ENCODE measurements at regions not wholly inside any gene's neighbourhood (a gene's known extent, or its start where the extent isn't known, plus 50 kb on each side); places are given as distances from the start of the nearest gene placed in this dataset.

DNA sequence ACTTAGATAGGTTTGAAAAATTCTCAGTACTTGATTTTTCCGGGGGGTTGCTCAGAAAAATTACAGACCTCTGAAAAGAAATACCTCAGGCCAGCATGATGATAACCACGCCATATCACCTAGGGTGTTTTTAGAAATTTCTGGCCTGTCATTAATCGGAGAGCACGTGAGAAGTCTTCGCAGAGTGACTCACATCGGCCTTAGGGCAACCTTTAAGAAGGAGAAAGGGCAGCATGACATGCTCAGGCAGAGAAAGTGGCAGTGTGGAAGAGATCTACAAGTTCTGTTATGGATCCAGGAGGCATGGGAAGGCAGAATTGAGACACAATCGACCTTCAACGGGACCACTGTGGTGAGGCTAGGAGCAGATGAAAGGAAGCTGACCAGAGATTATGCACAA lies 506.3 kb downstream of the LMO4 start:
- ChIA-PET CTCF (no interaction called here), POLR2A (no interaction called here)
- Histone ChIP-seq H3K4me3 (ENCODE audit: low read depth in 2 of 2, low read length in 2 of 2) (no peak overlapping the region), H3K9me3 (ENCODE audit: control insufficient read depth, insufficient read depth, low read depth, low read length) (0 out of 2 replicates have a peak, but pooled peaks cover 4% of the 10 kb centered on the region), H3K27ac (ENCODE audit: low read length) (no peak overlapping the region), H3K27me3 (ENCODE audit: control insufficient read depth, insufficient read depth, low read length) (no peaks in the 10 kb centered on the region), H3K36me3 (ENCODE audit: control insufficient read depth, insufficient read depth, low read length) (no peaks in the 10 kb centered on the region), H3K4me1 (ENCODE audit: control insufficient read depth, insufficient read depth, low read length) (no peaks in the 10 kb centered on the region)
- DNase-seq (ENCODE audit: low read depth, low spot score): no peak
- intact Hi-C loops (cut with micrococcal nuclease; ENCODE audit: unreplicated experiment) (no loop called here), in situ Hi-C loops (cut with HindIII; ENCODE audit: low pct_unique_long_range_greater_than_20kb, low sequenced_read_pairs) (no loop called here)
- ATAC-seq: no peak
- BruUV-seq (replicated peaks): no TSS peak
- TF ChIP-seq SIN3A (IDR thresholded peaks at IDR 0.05; ENCODE audit: borderline replicate concordance, insufficient read depth, low read depth, low read length) (no peak), TCF7L2 (IDR thresholded peaks at IDR 0.05; ENCODE audit: low read depth, low read length) (no peak), REST (IDR thresholded peaks at IDR 0.05; ENCODE audit: insufficient read depth in 1 of 2, low read depth in 2 of 2, low read length in 1 of 2) (no peak), CTCF (IDR thresholded peaks at IDR 0.05) (no peak), POLR2AphosphoS5 (IDR thresholded peaks at IDR 0.05; ENCODE audit: low read depth, low read length) (no peak)

- H3K27ac ChIP-seq (ENCODE audit: low read length): no peak overlapping the region
- POLR2A ChIA-PET: no interaction called here
Measured at GRCh38 chr1:87840767-87841166, 512.1 kb downstream of the LMO4 start.

More at GRCh38 chr1:87840767-87841166, 512.1 kb downstream of the LMO4 start:
- Histone ChIP-seq H3K4me3 (ENCODE audit: low read depth in 2 of 2, low read length in 2 of 2) (no peak overlapping the region), H3K4me1 (ENCODE audit: control insufficient read depth, insufficient read depth, low read length) (no peaks in the 10 kb centered on the region), H3K27me3 (ENCODE audit: control insufficient read depth, insufficient read depth, low read length) (no peaks in the 10 kb centered on the region), H3K36me3 (ENCODE audit: control insufficient read depth, insufficient read depth, low read length) (no peaks in the 10 kb centered on the region), H3K9me3 (ENCODE audit: control insufficient read depth, insufficient read depth, low read depth, low read length) (0 out of 2 replicates have a peak, but pooled peaks cover 4% of the 10 kb centered on the region)
- no peak for TF ChIP-seq POLR2AphosphoS5 (IDR thresholded peaks at IDR 0.05; ENCODE audit: low read depth, low read length)
- TF ChIP-seq CTCF (IDR thresholded peaks at IDR 0.05): no peak
- no peak for TF ChIP-seq TCF7L2 (IDR thresholded peaks at IDR 0.05; ENCODE audit: low read depth, low read length)
- no peak for TF ChIP-seq SIN3A (IDR thresholded peaks at IDR 0.05; ENCODE audit: borderline replicate concordance, insufficient read depth, low read depth, low read length)
- TF ChIP-seq REST (IDR thresholded peaks at IDR 0.05; ENCODE audit: insufficient read depth in 1 of 2, low read depth in 2 of 2, low read length in 1 of 2): no peak
- intact Hi-C loops (cut with micrococcal nuclease; ENCODE audit: unreplicated experiment): no loop called here
- ATAC-seq (no peak), DNase-seq (ENCODE audit: low read depth, low spot score) (no peak)
- in situ Hi-C loops (cut with HindIII; ENCODE audit: low pct_unique_long_range_greater_than_20kb, low sequenced_read_pairs): no loop called here
- no TSS peak for BruUV-seq (replicated peaks)
- CTCF ChIA-PET: no interaction called here

Measured in Panc1 (cell line).